Activated T-helper 9 cell treated with anti-CD3 and anti-CD28 coated beads, Interleukin-2, amount 50 U/mL, for 16 hours (primary cell): ENCODE measurements at regions not wholly inside any gene's neighbourhood (a gene's known extent, or its start where the extent isn't known, plus 50 kb on each side); places are given as distances from the start of the nearest gene placed in this dataset.
"Not testable (repeated sequence)": the region's sequence is repeated elsewhere in the genome, so short reads cannot be mapped to it uniquely, and the experiment has no call there.

ENCODE experiments used
- DNase-seq: peaks from one replicate; pipeline ENCODE4 v3.0.0-alpha.2; 2020; ENCODE audit warnings: low read depth

DNA sequence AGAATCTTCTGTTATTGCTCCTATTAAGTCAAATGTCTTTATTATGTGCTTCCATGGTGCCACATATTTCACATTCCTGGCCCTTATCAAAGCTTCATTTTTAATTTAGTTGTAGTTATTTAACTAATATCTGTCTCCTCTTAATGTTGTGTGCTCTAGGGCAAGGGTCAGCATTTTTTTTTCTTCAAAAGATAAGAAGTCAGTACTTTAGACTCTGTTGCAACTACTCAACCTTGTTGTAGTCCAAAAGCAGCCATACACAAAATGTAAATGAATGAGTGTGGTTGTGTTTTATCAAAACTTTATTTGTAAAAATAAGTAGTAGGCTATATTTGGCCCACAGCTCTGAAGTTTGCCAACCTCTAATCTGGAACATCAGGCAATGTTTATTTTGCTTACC, 394.7 kb upstream of the CBLB start:
- no peak for DNase-seq

DNA sequence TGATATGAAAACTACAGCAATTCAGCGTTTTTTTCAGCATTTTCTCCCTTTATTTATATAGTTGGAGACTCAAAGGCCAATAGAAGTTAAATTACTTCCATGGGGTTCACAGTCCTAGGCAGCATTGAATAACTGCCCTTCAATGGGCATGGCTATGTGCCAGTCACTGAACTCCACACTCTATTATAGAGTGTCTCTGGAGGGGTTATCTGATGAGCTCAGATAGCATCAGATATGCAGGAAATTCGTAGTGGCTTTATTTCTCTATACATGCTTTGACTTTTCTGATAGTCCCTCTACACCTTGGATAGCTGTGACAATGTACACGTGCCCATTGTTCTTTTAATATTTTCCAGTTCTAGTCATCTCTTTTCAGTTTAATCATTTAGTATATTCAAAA, 396.9 kb upstream of the CBLB start:
- DNase-seq = no peak

DNA sequence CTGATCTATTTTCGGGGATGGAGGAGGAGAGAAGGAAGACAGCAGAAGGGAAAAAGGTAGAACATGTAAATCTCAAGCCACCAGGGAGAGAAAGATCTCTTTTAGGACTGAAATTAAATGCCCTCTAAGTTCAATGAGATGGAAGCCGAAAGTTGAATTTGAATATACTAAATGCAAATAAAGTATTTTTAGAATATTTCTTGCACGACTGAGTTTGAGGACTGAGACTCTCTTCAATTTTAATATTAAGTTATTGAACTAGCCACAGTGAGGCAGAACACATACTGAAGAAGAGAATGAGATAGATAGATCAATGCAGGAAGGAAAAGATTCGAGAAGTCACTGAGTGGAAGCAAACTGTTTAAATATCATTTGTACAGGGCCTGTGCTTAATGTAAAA, 399.9 kb upstream of the CBLB start:
- no peak for DNase-seq

- DNase-seq = no peak
Observed at GRCh38 chr3:106272302-106272701, 403.5 kb upstream of the CBLB start.

GRCh38 chr3:106275592-106275991, 406.8 kb upstream of the CBLB start:
- DNase-seq = no peak

DNA sequence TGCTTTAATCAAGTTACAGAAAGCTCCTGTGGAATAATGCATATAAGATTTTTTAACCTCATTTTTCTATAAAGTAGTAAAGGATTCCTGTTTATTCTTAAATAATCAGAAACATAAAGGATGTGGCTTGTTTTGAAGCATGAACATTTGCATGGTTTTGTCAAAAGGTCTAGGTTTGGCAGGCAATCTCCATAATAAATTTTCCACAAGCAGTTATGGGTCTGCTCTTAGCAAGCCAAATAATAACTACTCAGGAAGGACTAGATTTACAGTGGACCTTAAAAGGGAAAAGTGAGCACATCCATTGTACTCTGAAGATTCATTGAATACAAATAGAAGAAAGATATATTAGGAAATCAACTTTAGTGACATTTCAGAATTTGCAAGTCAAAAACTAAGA, 407.3 kb upstream of the CBLB start:
- no peak for DNase-seq

GRCh38 chr3:106276755-106277612, 408.2 kb upstream of the CBLB start:
- no peak for DNase-seq

GRCh38 chr3:106277731-106278130, 408.9 kb upstream of the CBLB start:
- DNase-seq = no peak

- no peak for DNase-seq
Observed at GRCh38 chr3:106281221-106281620, 412.4 kb upstream of the CBLB start.

DNA sequence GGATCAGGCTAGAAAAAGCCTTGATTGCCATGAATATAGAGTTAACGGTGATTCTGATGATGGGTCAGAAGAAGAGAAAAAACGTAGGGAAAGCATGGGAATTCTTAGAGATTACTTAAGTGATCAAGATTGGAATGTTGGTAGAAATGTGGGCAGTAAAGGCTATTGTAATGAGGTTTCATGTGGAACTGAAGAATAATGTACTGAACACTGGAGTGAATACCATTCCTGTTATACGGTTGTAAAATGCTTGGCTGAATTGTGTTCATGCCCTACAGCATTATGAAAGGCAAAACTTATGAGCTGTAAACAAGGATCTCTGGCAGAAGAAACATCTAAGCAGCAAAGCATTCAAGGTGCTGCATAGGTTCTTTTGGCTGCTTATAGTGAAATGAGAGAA, 414.1 kb upstream of the CBLB start:
- no peak for DNase-seq

DNA sequence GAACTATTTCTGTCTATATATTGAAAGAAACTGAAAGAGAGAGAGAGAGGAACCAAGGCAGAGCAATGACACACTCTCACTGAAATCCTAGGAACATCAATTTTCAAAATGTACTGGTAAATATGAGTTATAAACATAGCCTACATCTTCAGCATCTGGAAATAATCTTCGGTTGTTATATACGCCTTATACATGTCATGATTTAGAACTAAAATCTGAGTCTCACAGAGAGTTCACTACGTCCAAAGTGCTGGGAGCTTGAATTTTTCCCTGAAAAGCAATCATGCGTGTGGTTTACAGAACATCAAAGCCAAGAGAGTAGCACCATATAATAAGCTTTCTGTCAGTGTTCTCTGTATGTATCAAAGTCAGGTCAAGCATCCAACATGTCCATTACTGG, 420.0 kb upstream of the CBLB start:
- no peak for DNase-seq

GRCh38 chr3:106290304-106290997, 421.6 kb upstream of the CBLB start:
- no peak for DNase-seq

DNA sequence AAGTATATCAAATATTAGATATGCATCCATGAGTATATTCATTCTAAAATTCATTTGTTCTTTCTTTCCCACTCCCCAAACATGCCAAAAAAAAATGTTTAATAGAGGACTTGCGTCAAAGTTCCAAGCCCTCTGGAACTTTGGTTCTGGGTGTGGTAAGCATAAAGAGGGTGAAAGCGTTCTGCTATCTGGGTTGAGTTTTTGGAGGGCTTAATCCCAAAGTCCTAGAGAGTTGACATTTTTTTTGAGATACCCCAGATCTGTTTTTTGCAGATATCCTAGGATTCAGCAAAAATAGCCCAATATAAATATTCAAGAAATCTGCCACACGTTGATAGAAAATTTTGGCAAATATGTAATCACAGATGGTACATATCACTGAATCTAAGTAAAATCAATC, 424.3 kb upstream of the CBLB start:
- DNase-seq = no peak

- DNase-seq = no peak
Observed at GRCh38 chr3:106294121-106294520, 425.3 kb upstream of the CBLB start.

- no peak for DNase-seq
Observed at GRCh38 chr3:106296062-106296461, 427.2 kb upstream of the CBLB start.

- no peak for DNase-seq
Observed at GRCh38 chr3:106299300-106300098, 430.7 kb upstream of the CBLB start.

DNA sequence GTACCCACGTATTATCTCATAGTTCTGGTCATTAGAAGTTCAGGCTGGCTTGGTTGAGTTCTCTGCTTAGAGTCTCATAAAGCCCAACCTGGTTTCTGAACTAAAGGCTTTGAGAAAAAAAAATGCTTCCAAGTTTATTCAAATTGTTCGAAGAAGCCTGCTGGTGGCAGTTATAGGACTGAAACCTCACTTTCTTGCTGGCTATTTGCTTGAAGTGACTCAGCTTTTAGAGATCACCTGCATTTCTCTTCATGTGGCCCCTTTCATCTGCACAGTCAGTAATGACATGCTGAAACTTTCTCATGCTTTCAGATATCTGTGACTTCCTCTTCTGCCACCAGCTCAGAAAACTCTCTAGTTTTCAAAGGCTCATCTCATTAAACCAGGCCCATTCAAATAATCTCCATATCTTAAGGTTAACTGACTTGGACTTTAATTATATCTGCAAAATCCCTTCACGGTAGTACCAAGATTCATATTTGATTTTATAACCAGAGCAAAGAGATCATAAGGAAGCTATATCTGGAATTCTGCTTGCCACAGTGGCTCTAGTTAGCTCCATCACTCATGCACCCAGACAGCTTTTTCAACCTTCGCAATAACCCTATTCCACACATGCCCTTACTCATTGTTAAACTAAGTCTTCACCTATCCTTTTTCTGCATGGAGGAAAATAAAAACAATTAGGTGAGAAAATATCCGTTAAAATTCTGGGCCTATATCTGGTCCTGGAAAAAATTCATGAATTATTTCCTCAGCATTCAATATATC, 433.8 kb upstream of the CBLB start:
- no peak for DNase-seq

GRCh38 chr3:106303766-106304165, 435.0 kb upstream of the CBLB start:
- no peak for DNase-seq

DNA sequence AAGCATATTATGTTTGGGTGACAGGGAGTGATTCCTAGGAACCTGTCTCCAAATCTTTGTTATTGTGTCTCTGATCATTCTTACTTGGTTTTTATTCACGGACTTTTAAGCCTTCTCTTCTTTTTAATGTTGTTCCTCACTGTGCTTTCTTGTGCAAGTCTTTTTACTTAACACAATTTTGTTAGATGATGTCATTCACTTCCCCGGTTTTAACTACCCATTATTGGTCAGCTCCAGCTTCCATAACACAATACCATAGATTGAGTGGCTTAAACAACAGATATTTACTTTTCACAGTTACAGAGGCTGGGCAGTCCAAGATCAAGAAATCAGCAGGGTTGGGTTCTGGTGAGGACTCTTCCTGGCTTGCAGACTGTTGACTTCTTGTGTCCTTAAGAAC, 436.3 kb upstream of the CBLB start:
- no peak for DNase-seq

DNA sequence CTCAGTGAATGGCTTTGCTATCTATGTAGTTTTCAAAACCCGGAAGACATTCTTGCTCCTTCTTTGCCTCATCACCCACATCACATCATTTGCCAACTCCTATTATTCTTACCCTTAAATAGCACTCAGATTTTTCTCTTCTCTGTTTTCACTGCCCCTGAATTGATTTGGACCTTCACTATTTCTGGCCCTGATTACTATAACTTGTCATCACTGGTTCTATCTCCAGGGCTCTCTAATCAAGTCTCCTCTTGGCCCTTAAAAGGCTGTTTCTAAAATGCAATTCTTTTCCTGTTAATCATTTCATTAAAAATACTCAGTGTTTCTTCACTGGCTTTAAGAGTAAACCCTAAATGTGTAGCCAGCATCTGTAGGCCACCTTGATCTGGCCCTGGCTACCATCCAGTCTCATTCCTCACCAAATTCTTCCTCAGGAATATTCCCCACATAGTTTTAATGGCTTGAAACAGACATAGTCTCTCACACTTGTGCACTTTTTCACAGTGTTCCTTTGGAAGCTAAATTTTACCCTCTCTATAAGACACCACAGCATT, 437.1 kb upstream of the CBLB start:
- DNase-seq = no peak

GRCh38 chr3:106309274-106309673, 440.5 kb upstream of the CBLB start:
- DNase-seq = no peak

- DNase-seq = not testable (repeated sequence)
Observed at GRCh38 chr3:106309798-106310197, 441.0 kb upstream of the CBLB start.
